ENCODE measurements at regions not wholly inside any gene's neighbourhood (a gene's known extent, or its start where the extent isn't known, plus 50 kb on each side); places are given as distances from the start of the nearest gene placed in this dataset.

DNA sequence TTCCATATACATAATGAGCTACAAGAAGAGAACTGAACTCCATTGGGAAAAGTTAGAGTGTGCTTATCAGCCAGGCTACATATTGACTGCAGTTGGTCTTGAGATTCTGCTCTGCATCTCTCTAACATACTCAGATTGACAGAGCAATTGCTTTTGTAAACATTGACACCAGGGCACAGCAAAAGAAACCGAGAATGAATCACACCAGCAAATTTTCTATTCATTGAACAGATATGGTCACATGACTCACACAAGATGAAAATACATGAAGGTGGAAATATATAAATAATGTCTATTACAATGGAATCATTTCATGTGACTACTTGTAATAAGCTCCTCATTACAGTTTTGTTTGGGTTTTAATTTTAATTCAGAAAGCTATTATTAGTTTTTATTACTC lies 691.9 kb upstream of the TMEFF2 start:
- Histone ChIP-seq H3K9ac (ENCODE audit: low read depth, low read length) (no peak overlapping the region), H3K4me1 (ENCODE audit: insufficient read depth, low read length) (no peaks in the 10 kb centered on the region), H3K27ac (ENCODE audit: low read depth, low read length) (no peak overlapping the region), H3K4me3 (ENCODE audit: low read length) (no peak overlapping the region), H3K27me3 (ENCODE audit: insufficient read depth, low read length) (no peaks in the 10 kb centered on the region), H3K9me3 (ENCODE audit: insufficient read depth, low read depth, low read length) (no peaks in the 10 kb centered on the region), H3K36me3 (ENCODE audit: insufficient read depth, low read length) (no peaks in the 10 kb centered on the region)
- WGBS, result 89% methylated on average over 1 of the region's 1 CpG

DNA sequence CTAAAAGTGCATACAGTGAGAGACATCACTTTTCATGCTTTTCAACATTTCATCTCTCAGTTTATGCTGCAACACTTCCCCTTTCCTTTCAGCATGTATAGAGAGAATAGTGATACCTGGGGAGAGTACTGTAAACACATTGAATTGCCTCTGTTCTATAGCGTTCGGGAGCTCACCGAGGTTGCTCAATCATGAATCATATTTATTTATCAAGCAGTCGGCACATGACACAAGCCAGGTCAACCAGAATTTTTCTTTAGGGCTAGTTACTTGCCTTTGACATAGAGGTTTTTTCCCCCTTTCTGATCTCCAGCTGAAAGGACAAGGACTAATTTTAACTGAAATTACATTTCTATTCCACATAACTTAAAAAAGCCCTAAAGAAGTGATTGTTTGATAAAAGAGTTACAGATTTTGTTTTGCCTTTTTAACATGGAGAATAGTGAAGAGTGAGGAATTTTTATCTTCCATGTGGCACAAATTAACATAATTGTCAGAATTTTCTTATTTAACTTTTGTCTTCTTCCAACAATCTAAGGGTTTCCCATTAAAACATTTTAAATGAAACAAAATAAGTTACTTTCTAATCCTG lies 690.9 kb upstream of the TMEFF2 start:
- H3K27ac ChIP-seq (ENCODE audit: low read depth, low read length), result no peak overlapping the region

DNA sequence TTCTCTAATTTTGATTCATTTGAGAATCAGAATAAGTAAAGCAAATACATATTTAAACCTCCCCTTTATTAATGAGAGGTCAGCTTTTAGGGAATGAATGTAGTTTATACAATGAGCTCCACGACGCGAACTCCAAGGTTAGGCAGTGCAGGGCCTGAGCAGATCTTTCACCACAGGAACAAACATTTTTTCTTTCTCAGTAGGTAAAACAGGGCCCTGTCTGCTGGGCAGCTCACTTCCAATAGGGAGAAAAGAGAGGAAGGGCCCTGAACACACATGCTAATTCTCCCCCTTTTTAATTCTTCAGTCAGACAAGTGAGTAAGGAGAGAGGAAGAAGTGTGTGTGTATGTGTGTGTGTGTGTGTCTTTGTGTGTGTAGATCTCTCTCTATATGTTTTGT lies 682.4 kb upstream of the TMEFF2 start:
- H3K9ac ChIP-seq (ENCODE audit: low read depth, low read length), result no peak overlapping the region
- 90% methylated on average over 3 of the region's 3 CpGs for WGBS
- H3K4me3 ChIP-seq (ENCODE audit: low read length), result no peak overlapping the region
- no peak overlapping the region for H3K27ac ChIP-seq (ENCODE audit: low read depth, low read length)
- H3K27me3 ChIP-seq (ENCODE audit: insufficient read depth, low read length), result no peaks in the 10 kb centered on the region
- no peaks in the 10 kb centered on the region for H3K4me1 ChIP-seq (ENCODE audit: insufficient read depth, low read length)
- H3K36me3 ChIP-seq (ENCODE audit: insufficient read depth, low read length), result no peaks in the 10 kb centered on the region
- H3K9me3 ChIP-seq (ENCODE audit: insufficient read depth, low read depth, low read length), result no peaks in the 10 kb centered on the region

More for the DNA sequence above, 690.9 kb upstream of the TMEFF2 start:
- H3K4me3 ChIP-seq (ENCODE audit: low read length), result no peak overlapping the region
- H3K9ac ChIP-seq (ENCODE audit: low read depth, low read length), result no peak overlapping the region
- WGBS, result 77% methylated on average over 4 of the region's 4 CpGs
- no peaks in the 10 kb centered on the region for H3K36me3 ChIP-seq (ENCODE audit: insufficient read depth, low read length)
- H3K4me1 ChIP-seq (ENCODE audit: insufficient read depth, low read length), result no peaks in the 10 kb centered on the region
- no peaks in the 10 kb centered on the region for H3K9me3 ChIP-seq (ENCODE audit: insufficient read depth, low read depth, low read length)
- H3K27me3 ChIP-seq (ENCODE audit: insufficient read depth, low read length), result no peaks in the 10 kb centered on the region

DNA sequence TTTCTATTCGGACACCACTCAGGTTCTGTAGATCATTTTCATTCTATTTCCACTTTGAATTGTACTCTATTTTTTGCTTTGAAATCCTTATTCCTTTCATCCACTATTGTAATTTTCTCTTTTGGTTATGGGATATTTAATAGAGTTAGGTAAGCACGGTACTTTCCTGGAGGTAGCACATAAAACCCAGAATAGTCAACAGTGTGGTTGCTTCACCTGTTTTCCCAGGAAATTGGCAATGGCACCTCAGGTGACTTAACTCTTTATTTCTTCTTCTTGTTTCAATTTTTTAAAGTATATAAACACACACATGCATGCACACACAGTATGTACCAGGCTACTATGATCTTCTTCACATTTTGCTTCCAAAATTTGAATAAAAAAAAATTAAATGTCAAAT lies 682.0 kb upstream of the TMEFF2 start:
- no peak overlapping the region for H3K27ac ChIP-seq (ENCODE audit: low read depth, low read length)
- no peak overlapping the region for H3K4me3 ChIP-seq (ENCODE audit: low read length)
- no peaks in the 10 kb centered on the region for H3K36me3 ChIP-seq (ENCODE audit: insufficient read depth, low read length)
- no peaks in the 10 kb centered on the region for H3K27me3 ChIP-seq (ENCODE audit: insufficient read depth, low read length)
- WGBS, result 100% methylated on average over 1 of the region's 2 CpGs
- H3K4me1 ChIP-seq (ENCODE audit: insufficient read depth, low read length), result no peaks in the 10 kb centered on the region
- H3K9me3 ChIP-seq (ENCODE audit: insufficient read depth, low read depth, low read length), result no peaks in the 10 kb centered on the region
- H3K9ac ChIP-seq (ENCODE audit: low read depth, low read length), result no peak overlapping the region

DNA sequence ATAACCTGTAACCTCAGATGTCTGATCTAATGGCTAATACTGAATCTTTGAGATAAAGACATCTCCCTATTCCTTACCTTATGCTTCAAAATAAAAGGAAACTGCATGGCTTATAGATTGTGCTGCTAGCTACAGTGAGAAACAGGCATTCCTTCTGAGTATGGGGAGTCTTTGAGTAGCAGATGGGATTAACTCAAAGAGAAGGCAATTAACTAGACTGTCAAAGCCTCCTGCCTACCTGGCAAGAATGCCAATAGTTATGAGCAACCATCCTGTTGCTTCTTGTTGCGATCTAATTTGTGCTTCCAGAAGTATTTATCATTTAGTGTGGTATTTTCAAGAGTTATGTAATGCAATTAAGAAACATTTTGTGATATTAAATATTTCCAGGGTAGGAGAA lies 660.0 kb upstream of the TMEFF2 start:
- Histone ChIP-seq H3K36me3 (ENCODE audit: insufficient read depth, low read length) (no peaks in the 10 kb centered on the region), H3K9me3 (ENCODE audit: insufficient read depth, low read depth, low read length) (no peaks in the 10 kb centered on the region), H3K9ac (ENCODE audit: low read depth, low read length) (no peak overlapping the region), H3K4me1 (ENCODE audit: insufficient read depth, low read length) (no peaks in the 10 kb centered on the region), H3K27ac (ENCODE audit: low read depth, low read length) (no peak overlapping the region), H3K27me3 (ENCODE audit: insufficient read depth, low read length) (no peaks in the 10 kb centered on the region), H3K4me3 (ENCODE audit: low read length) (no peak overlapping the region)
- WGBS, result 92% methylated on average over 1 of the region's 1 CpG

DNA sequence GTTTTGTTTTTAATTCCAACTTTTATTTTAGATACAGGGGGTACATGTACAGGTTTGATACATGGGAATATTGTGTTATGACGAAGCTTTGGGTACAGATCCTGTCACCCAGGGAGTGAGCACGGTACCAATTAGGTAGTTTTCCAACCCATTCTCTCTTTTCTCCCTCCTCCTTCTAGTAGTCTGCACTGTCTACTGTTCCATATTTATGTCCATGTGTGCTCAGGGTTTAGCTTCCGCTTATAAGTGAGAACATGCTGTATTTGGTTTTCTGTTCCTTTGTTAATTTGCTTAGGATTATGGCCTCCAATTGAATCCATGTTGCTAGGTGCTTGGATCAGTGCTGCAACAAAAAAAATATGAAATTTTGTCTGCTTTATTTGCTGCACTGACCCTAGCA lies 659.3 kb upstream of the TMEFF2 start:
- no peak overlapping the region for H3K4me3 ChIP-seq (ENCODE audit: low read length)
- H3K36me3 ChIP-seq (ENCODE audit: insufficient read depth, low read length), result no peaks in the 10 kb centered on the region
- no peaks in the 10 kb centered on the region for H3K4me1 ChIP-seq (ENCODE audit: insufficient read depth, low read length)
- no peaks in the 10 kb centered on the region for H3K9me3 ChIP-seq (ENCODE audit: insufficient read depth, low read depth, low read length)
- no peak overlapping the region for H3K9ac ChIP-seq (ENCODE audit: low read depth, low read length)
- no peaks in the 10 kb centered on the region for H3K27me3 ChIP-seq (ENCODE audit: insufficient read depth, low read length)
- no peak overlapping the region for H3K27ac ChIP-seq (ENCODE audit: low read depth, low read length)
- WGBS, result 95% methylated on average over 3 of the region's 3 CpGs

DNA sequence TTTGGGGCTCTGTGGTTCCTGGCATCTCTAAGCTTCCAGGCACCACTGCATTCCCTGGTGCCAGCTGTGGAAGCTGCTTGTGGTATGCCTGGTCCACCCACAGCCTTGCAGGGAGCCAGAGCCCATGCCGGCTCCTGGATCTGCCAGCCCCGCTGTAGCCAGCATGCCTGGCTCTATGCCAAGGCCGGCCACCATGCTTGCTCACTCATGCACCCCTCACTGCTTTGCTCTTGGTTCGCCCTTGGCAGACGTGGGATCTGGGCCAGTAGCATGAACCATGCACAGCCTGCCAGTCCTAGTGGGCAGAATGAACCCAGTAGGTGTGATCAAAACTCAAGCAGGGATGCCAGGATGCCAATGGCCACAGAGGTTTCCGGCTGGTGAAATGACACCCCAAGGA lies 634.2 kb upstream of the TMEFF2 start:
- H3K4me3 ChIP-seq (ENCODE audit: low read length), result no peak overlapping the region
- H3K9me3 ChIP-seq (ENCODE audit: insufficient read depth, low read depth, low read length), result no peaks in the 10 kb centered on the region
- no peak overlapping the region for H3K9ac ChIP-seq (ENCODE audit: low read depth, low read length)
- no peaks in the 10 kb centered on the region for H3K27me3 ChIP-seq (ENCODE audit: insufficient read depth, low read length)
- no peak overlapping the region for H3K27ac ChIP-seq (ENCODE audit: low read depth, low read length)
- 95% methylated on average over 6 of the region's 6 CpGs for WGBS
- H3K4me1 ChIP-seq (ENCODE audit: insufficient read depth, low read length), result no peaks in the 10 kb centered on the region
- no peaks in the 10 kb centered on the region for H3K36me3 ChIP-seq (ENCODE audit: insufficient read depth, low read length)

DNA sequence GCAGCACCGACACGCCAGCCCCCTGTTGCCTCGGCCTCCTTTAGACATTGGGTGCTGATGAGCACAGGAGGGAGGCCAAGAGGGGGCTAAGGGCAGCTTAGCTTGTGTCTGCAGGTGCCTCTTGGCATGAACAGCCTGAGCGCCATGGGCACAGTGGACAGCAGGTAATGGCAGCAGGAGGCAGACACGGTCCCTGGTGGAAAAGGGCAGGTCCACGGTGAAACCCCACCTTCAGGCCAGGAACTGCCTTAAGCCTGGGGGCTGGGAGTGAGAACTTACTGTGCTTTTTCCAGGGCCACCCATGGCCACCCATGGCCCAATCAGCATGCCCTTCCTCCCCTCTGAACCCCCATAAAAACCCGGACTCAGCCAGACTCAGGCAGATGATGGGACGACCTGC lies 633.4 kb upstream of the TMEFF2 start:
- WGBS, result 96% methylated on average over 8 of the region's 8 CpGs
- H3K36me3 ChIP-seq (ENCODE audit: insufficient read depth, low read length), result no peaks in the 10 kb centered on the region

DNA sequence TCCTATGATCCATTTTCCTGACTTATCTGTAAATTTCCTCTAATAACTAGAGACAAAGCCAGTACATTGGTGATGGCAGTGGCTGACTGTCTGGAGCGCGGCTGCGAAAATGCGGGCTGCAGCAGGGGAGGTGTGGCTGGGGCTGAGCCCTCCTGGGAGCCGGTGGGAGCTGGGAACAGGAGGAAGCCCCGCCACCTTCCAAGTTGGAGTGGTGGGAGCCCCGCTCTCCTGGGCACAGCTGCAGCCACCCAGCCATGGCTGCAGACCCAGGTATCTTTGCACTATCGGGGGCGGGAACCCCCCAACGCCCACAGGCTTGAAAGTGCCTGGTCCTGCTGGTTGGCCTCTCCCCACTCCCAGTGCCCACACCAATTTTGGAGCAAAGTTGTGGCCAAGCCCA lies 633.0 kb upstream of the TMEFF2 start:
- Histone ChIP-seq H3K27me3 (ENCODE audit: insufficient read depth, low read length) (no peaks in the 10 kb centered on the region), H3K36me3 (ENCODE audit: insufficient read depth, low read length) (no peaks in the 10 kb centered on the region), H3K9ac (ENCODE audit: low read depth, low read length) (no peak overlapping the region), H3K27ac (ENCODE audit: low read depth, low read length) (no peak overlapping the region), H3K4me1 (ENCODE audit: insufficient read depth, low read length) (no peaks in the 10 kb centered on the region), H3K9me3 (ENCODE audit: insufficient read depth, low read depth, low read length) (no peaks in the 10 kb centered on the region), H3K4me3 (ENCODE audit: low read length) (no peak overlapping the region)
- WGBS, result 98% methylated on average over 10 of the region's 10 CpGs

More for the DNA sequence above, 633.4 kb upstream of the TMEFF2 start:
- Histone ChIP-seq H3K27me3 (ENCODE audit: insufficient read depth, low read length) (no peaks in the 10 kb centered on the region), H3K9me3 (ENCODE audit: insufficient read depth, low read depth, low read length) (no peaks in the 10 kb centered on the region), H3K27ac (ENCODE audit: low read depth, low read length) (no peak overlapping the region), H3K4me1 (ENCODE audit: insufficient read depth, low read length) (no peaks in the 10 kb centered on the region), H3K4me3 (ENCODE audit: low read length) (no peak overlapping the region), H3K9ac (ENCODE audit: low read depth, low read length) (no peak overlapping the region)

DNA sequence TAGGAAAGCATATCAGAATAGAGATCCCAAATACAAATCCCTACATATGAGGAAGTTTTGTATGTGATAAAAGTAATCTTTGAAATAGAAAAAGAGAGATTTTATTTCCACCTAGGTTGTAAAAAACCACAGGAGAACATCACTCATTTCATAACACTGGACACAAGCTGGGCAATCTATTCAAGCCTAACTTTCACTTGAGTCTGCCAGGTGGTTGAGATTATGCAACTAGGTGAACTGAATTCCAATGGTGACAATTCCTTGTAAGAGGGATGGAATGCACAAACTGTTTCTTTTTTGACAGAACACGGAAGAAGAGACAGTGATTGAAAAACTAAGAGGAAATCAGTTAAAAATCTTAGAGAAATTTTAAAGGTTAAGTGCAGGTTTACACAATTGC lies 619.6 kb upstream of the TMEFF2 start:
- H3K9me3 ChIP-seq (ENCODE audit: insufficient read depth, low read depth, low read length), result no peaks in the 10 kb centered on the region
- no peaks in the 10 kb centered on the region for H3K36me3 ChIP-seq (ENCODE audit: insufficient read depth, low read length)
- peaks cover 4% of the 10 kb centered on the region; the same call in 1 of the 2 replicates for H3K4me1 ChIP-seq (ENCODE audit: insufficient read depth, low read length)
- no peak overlapping the region for H3K27ac ChIP-seq (ENCODE audit: low read depth, low read length)
- H3K27me3 ChIP-seq (ENCODE audit: insufficient read depth, low read length), result no peaks in the 10 kb centered on the region
- H3K4me3 ChIP-seq (ENCODE audit: low read length), result no peak overlapping the region
- H3K9ac ChIP-seq (ENCODE audit: low read depth, low read length), result no peak overlapping the region
- WGBS, result 97% methylated on average over 1 of the region's 1 CpG

DNA sequence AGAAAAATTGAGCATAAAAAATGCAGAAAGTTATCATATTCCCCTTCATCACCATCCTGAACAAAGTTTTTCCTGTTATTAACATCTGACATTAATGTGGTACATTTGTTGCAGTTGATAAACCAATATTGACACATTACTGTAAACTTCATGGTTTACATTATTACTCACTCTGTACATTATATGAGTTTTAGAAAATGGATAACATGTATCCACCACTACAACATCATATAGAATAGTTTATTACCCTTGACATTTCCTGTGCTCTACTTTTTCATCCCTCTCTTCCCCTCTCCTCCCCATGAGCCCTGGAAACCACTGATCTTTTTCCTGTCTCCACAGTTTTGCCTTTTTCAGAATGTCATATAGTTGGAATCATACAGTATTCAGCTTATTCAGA lies 618.6 kb upstream of the TMEFF2 start:
- Histone ChIP-seq H3K4me3 (ENCODE audit: low read length) (no peak overlapping the region), H3K27ac (ENCODE audit: low read depth, low read length) (no peak overlapping the region), H3K4me1 (ENCODE audit: insufficient read depth, low read length) (peaks cover 4% of the 10 kb centered on the region; the same call in 1 of the 2 replicates), H3K9me3 (ENCODE audit: insufficient read depth, low read depth, low read length) (no peaks in the 10 kb centered on the region; the same call in 1 of the 2 replicates), H3K9ac (ENCODE audit: low read depth, low read length) (no peak overlapping the region), H3K36me3 (ENCODE audit: insufficient read depth, low read length) (no peaks in the 10 kb centered on the region), H3K27me3 (ENCODE audit: insufficient read depth, low read length) (no peaks in the 10 kb centered on the region)

DNA sequence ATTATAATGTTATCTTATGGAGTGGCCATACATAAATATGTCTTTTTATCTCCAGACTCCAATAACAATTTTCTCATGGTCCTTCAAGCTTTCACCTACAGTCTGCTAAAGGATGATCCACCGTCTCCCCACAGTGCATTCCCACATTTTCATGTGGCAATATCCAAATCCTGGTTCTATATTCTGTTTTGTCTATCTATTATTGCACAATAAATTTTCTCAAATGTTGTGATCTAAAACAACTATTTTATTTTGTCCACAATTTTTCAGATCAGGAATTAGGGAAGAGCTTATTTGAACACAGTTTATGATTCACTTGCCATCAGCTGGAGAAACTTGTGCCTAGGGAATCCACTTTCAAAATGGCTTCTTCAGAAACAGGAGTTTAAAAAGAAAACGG lies 614.4 kb upstream of the TMEFF2 start:
- 86% methylated on average over 2 of the region's 2 CpGs for whole genome bisulfite sequencing
- no peaks in the 10 kb centered on the region; the same call in 1 of the 2 replicates for H3K9me3 ChIP-seq (ENCODE audit: insufficient read depth, low read depth, low read length)

More for the DNA sequence above, 614.4 kb upstream of the TMEFF2 start:
- no peaks in the 10 kb centered on the region for H3K36me3 ChIP-seq (ENCODE audit: insufficient read depth, low read length)
- H3K9ac ChIP-seq (ENCODE audit: low read depth, low read length), result no peak overlapping the region
- no peak overlapping the region for H3K4me3 ChIP-seq (ENCODE audit: low read length)
- 0 out of 2 replicates have a peak, but pooled peaks cover under 1% of the 10 kb centered on the region for H3K4me1 ChIP-seq (ENCODE audit: insufficient read depth, low read length)
- no peak overlapping the region for H3K27ac ChIP-seq (ENCODE audit: low read depth, low read length)
- no peaks in the 10 kb centered on the region for H3K27me3 ChIP-seq (ENCODE audit: insufficient read depth, low read length)
